Neural cell (in vitro differentiated cells): ENCODE measurements at regions not wholly inside any gene's neighbourhood (a gene's known extent, or its start where the extent isn't known, plus 50 kb on each side); places are given as distances from the start of the nearest gene placed in this dataset.

Source experiments
- CTCF ChIP-seq: fragments of 450-650 bp; IDR thresholded peaks from 2 replicates; pipeline ENCODE4 v1.5.1; 2014; ENCODE audit warnings: antibody characterized with exemption, mild to moderate bottlenecking, moderate library complexity; ENCODE audit not compliant: poor library complexity, severe bottlenecking
- EP300 ChIP-seq: fragments of 450-650 bp; conservative IDR thresholded peaks from 2 replicates; pipeline ENCODE4 v1.6.1; 2014; ENCODE audit warnings: antibody characterized with exemption, mild to moderate bottlenecking, moderate library complexity; ENCODE audit not compliant: poor library complexity, severe bottlenecking
- EZH2 ChIP-seq: fragments of 200-600, 300-800 bp; shearing (Covaris generic), sonication (generic); IDR thresholded peaks from 2 replicates; pipeline ENCODE4 v1.6.1; 2014; ENCODE audit warnings: antibody characterized with exemption, low read length, borderline replicate concordance, mild to moderate bottlenecking; ENCODE audit not compliant: insufficient read depth, poor library complexity, severe bottlenecking
- MXI1 ChIP-seq: fragments of 450-650 bp; conservative IDR thresholded peaks from 2 replicates; pipeline ENCODE4 v1.6.1; 2014; ENCODE audit warnings: antibody characterized with exemption, mild to moderate bottlenecking; ENCODE audit not compliant: poor library complexity, severe bottlenecking
- POLR2AphosphoS5 ChIP-seq: IDR thresholded peaks from 2 replicates; pipeline ENCODE4 v1.6.1; 2012
- RAD21 ChIP-seq: fragments of 450-650 bp; conservative IDR thresholded peaks from 2 replicates; pipeline ENCODE4 v1.6.1; 2014; ENCODE audit warnings: antibody characterized with exemption, mild to moderate bottlenecking, moderate library complexity
- REST ChIP-seq: IDR thresholded peaks from 2 replicates; pipeline ENCODE4 v1.6.1; 2012; ENCODE audit warnings: borderline replicate concordance
- SMC3 ChIP-seq: fragments of 450-650 bp; conservative IDR thresholded peaks from 2 replicates; pipeline ENCODE4 v1.6.1; 2014; ENCODE audit warnings: antibody characterized with exemption, mild to moderate bottlenecking, moderate library complexity; ENCODE audit not compliant: poor library complexity
- TAF1 ChIP-seq: IDR thresholded peaks from 2 replicates; pipeline ENCODE4 v1.6.1; 2012; ENCODE audit warnings: low read depth

- no peak for TF ChIP-seq CTCF
- TF ChIP-seq EZH2, result no peak
- no peak for TF ChIP-seq POLR2AphosphoS5
- no peak for TF ChIP-seq SMC3
- no peak for TF ChIP-seq EP300
- TF ChIP-seq RAD21, result no peak
- no peak for TF ChIP-seq TAF1
- TF ChIP-seq MXI1, result no peak
- no peak for TF ChIP-seq REST
Observed at GRCh38 chr2:116935097-116935814, 879.2 kb upstream of the DDX18 start.
